ENCODE measurements at regions not wholly inside any gene's neighbourhood (a gene's known extent, or its start where the extent isn't known, plus 50 kb on each side); places are given as distances from the start of the nearest gene placed in this dataset.

GRCh38 chr3:94179059-94179458, 116.2 kb downstream of the NSUN3 start:
- intact Hi-C loops (cut with DNase I), result no loop called here
- ATAC-seq (ENCODE audit: poor library complexity) (no peak), DNase-seq (no peak)

GRCh38 chr3:94183551-94183950, 120.7 kb downstream of the NSUN3 start:
- intact Hi-C loops (cut with DNase I), result no loop called here
- ATAC-seq (ENCODE audit: poor library complexity) (no peak), DNase-seq (no peak)

- ATAC-seq (ENCODE audit: poor library complexity), result no peak
- no peak for DNase-seq
- intact Hi-C loops (cut with DNase I), result no loop called here
These were observed 121.9 kb downstream of the NSUN3 start for GRCh38 chr3:94184781-94185180.

GRCh38 chr3:94185753-94186152, 122.9 kb downstream of the NSUN3 start:
- DNase-seq, result no peak
- intact Hi-C loops (cut with DNase I), result no loop called here
- no peak for ATAC-seq (ENCODE audit: poor library complexity)

- no peak for ATAC-seq (ENCODE audit: poor library complexity)
- intact Hi-C loops (cut with DNase I), result no loop called here
- DNase-seq, result no peak
These were observed 124.8 kb downstream of the NSUN3 start for GRCh38 chr3:94187697-94188096.

GRCh38 chr3:94195381-94195780, 132.5 kb downstream of the NSUN3 start:
- DNase-seq, result no peak
- intact Hi-C loops (cut with DNase I), result no loop called here
- no peak for ATAC-seq (ENCODE audit: poor library complexity)

GRCh38 chr3:94206291-94206690, 143.4 kb downstream of the NSUN3 start:
- DNase-seq, result no peak
- intact Hi-C loops (cut with DNase I), result no loop called here
- ATAC-seq (ENCODE audit: poor library complexity), result no peak

- no peak for ATAC-seq (ENCODE audit: poor library complexity)
- intact Hi-C loops (cut with DNase I), result no loop called here
- DNase-seq, result no peak
These were observed 147.4 kb downstream of the NSUN3 start for GRCh38 chr3:94210256-94210655.

- intact Hi-C loops (cut with DNase I), result no loop called here
- ATAC-seq (ENCODE audit: poor library complexity) (no peak), DNase-seq (no peak)
These were observed 154.5 kb downstream of the NSUN3 start for GRCh38 chr3:94217406-94217805.

- ATAC-seq (ENCODE audit: poor library complexity) (no peak), DNase-seq (no peak)
- intact Hi-C loops (cut with DNase I), result no loop called here
These were observed 157.6 kb downstream of the NSUN3 start for GRCh38 chr3:94220426-94220825.

- intact Hi-C loops (cut with DNase I), result no loop called here
- ATAC-seq (ENCODE audit: poor library complexity) (no peak), DNase-seq (no peak)
These were observed 159.0 kb downstream of the NSUN3 start for GRCh38 chr3:94221829-94222228.

GRCh38 chr3:94225148-94225865, 162.4 kb downstream of the NSUN3 start:
- ATAC-seq (ENCODE audit: poor library complexity) (no peak), DNase-seq (no peak)
- intact Hi-C loops (cut with DNase I), result no loop called here

- ATAC-seq (ENCODE audit: poor library complexity), result no peak
These were observed 163.2 kb downstream of the NSUN3 start for GRCh38 chr3:94226078-94226477.

GRCh38 chr3:94232921-94233320, 170.1 kb downstream of the NSUN3 start:
- DNase-seq (no peak), ATAC-seq (ENCODE audit: poor library complexity) (no peak)
- intact Hi-C loops (cut with DNase I), result no loop called here

More at GRCh38 chr3:94226078-94226477, 163.2 kb downstream of the NSUN3 start:
- intact Hi-C loops (cut with DNase I), result no loop called here
- DNase-seq, result no peak

- ATAC-seq (ENCODE audit: poor library complexity), result no peak
- DNase-seq, result no peak
- intact Hi-C loops (cut with DNase I), result no loop called here
These were observed 171.4 kb downstream of the NSUN3 start for GRCh38 chr3:94234177-94234788.

- no peak for ATAC-seq (ENCODE audit: poor library complexity)
- DNase-seq, result no peak
- intact Hi-C loops (cut with DNase I), result no loop called here
These were observed 179.1 kb downstream of the NSUN3 start for GRCh38 chr3:94241986-94242385.

GRCh38 chr3:94246171-94246570, 183.3 kb downstream of the NSUN3 start:
- DNase-seq, result no peak
- intact Hi-C loops (cut with DNase I), result no loop called here
- ATAC-seq (ENCODE audit: poor library complexity), result no peak

GRCh38 chr3:94248042-94248441, 185.2 kb downstream of the NSUN3 start:
- ATAC-seq (ENCODE audit: poor library complexity), result no peak
- intact Hi-C loops (cut with DNase I), result no loop called here
- no peak for DNase-seq

GRCh38 chr3:94249491-94250079, 186.7 kb downstream of the NSUN3 start:
- intact Hi-C loops (cut with DNase I), result no loop called here
- peak; percentile 63 for DNase-seq
- ATAC-seq (ENCODE audit: poor library complexity), result peak; percentile 49

GRCh38 chr3:94251566-94251965, 188.7 kb downstream of the NSUN3 start:
- DNase-seq, result no peak
- intact Hi-C loops (cut with DNase I), result no loop called here
- ATAC-seq (ENCODE audit: poor library complexity), result no peak
